Astrocyte (in vitro differentiated cells and primary cell): ENCODE measurements at regions not wholly inside any gene's neighbourhood (a gene's known extent, or its start where the extent isn't known, plus 50 kb on each side); places are given as distances from the start of the nearest gene placed in this dataset.

Source experiments
- EZH2 ChIP-seq: IDR thresholded peaks from 2 replicates; pipeline ENCODE4 v1.6.1; 2012; ENCODE audit warnings: mild to moderate bottlenecking, low read length, inconsistent platforms; ENCODE audit not compliant: insufficient read depth
- TF ChIP-seq, protein P1 (sequence below): IDR thresholded peaks from 2 replicates; pipeline ENCODE4 v1.5.1; 2011; ENCODE audit warnings: low read depth, mild to moderate bottlenecking, inconsistent platforms, low read length, moderate library complexity; ENCODE audit not compliant: insufficient read depth

DNA sequence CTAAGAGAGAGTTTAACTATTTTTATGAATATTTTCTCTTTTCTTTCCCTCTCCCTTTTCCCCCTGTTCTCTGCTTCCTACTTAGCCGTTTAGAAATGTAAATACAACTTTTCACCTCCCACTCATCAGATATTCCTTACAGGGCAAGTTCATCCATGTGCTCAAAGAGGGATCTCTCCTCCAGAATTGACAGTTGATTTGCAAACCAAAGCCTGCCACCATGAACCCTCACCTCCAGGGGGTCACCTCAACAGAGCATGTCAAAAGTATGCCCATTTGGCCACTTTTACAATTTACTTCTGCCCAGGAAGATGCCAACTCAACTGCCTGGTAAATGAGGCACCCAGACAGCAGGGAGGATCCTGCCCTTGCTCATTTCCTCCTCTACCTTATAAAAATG, 149.2 kb upstream of the GYPC start:
- TF ChIP-seq, protein P1, sequence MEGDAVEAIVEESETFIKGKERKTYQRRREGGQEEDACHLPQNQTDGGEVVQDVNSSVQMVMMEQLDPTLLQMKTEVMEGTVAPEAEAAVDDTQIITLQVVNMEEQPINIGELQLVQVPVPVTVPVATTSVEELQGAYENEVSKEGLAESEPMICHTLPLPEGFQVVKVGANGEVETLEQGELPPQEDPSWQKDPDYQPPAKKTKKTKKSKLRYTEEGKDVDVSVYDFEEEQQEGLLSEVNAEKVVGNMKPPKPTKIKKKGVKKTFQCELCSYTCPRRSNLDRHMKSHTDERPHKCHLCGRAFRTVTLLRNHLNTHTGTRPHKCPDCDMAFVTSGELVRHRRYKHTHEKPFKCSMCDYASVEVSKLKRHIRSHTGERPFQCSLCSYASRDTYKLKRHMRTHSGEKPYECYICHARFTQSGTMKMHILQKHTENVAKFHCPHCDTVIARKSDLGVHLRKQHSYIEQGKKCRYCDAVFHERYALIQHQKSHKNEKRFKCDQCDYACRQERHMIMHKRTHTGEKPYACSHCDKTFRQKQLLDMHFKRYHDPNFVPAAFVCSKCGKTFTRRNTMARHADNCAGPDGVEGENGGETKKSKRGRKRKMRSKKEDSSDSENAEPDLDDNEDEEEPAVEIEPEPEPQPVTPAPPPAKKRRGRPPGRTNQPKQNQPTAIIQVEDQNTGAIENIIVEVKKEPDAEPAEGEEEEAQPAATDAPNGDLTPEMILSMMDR = no peak
- TF ChIP-seq EZH2 = no peak
